ENCODE measurements at regions not wholly inside any gene's neighbourhood (a gene's known extent, or its start where the extent isn't known, plus 50 kb on each side); places are given as distances from the start of the nearest gene placed in this dataset.

DNA sequence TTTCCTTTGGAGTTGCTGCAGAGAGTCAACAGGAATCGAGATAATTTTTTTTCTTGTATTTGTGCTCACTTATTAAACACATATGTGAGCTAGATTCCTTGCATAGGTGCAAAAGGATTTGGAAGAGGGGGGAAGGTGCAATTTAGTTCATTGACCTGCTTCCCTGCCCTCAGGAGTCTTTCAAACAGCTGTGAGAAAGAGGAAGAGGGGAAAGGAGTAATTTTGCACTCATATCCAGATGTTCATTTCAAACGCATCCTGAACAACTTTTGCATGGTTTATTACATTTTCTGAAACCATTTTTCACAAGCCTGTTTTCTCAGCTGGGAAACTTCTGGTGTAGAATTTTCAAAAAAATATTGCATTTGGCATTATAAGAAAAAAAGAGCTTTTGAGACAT, 795.0 kb downstream of the MAFB start:
- Histone ChIP-seq H3K27me3 (replicated peaks in 1 of 4; ENCODE audit: control insufficient read depth in 3 of 4, extremely low read depth in 1 of 4, insufficient read depth in 3 of 4, low read length in 3 of 4) (no peaks in the 10 kb centered on the region), H3K18ac (ENCODE audit: extremely low read depth, low read length) (no peak overlapping the region), H2BK120ac (replicated peaks; ENCODE audit: low read depth, low read length) (no peak overlapping the region), H2AFZ (ENCODE audit: low read length) (no peak overlapping the region), H2BK5ac (ENCODE audit: low read depth, low read length) (no peak overlapping the region), H3K9ac (replicated peaks in 1 of 4; ENCODE audit: extremely low read depth in 1 of 4, low read depth in 3 of 4, low read length in 3 of 4) (no peak overlapping the region), H3K9me3 (ENCODE audit: insufficient read depth in 2 of 2, low read depth in 1 of 2, low read length in 1 of 2) (no peaks in the 10 kb centered on the region), H3K4me2 (ENCODE audit: insufficient read depth in 1 of 2, low read depth in 2 of 2, low read length in 2 of 2) (no peak overlapping the region), H2BK20ac (ENCODE audit: low read length) (no peak overlapping the region), H2BK12ac (ENCODE audit: low read depth, low read length) (no peak overlapping the region), H3K4ac (replicated peaks; ENCODE audit: insufficient read length, low read depth, low read length) (no peak overlapping the region), H3K79me1 (ENCODE audit: low read depth, low read length) (no peaks in the 10 kb centered on the region), H3K4me3 (ENCODE audit: extremely low read depth in 1 of 4, insufficient read depth in 2 of 4, low read depth in 3 of 4, low read length in 4 of 4) (no peak overlapping the region), H3K56ac (replicated peaks; ENCODE audit: insufficient read length, low read depth, low read length) (no peak overlapping the region), H3K14ac (ENCODE audit: insufficient read length) (no peak overlapping the region), H4K20me1 (replicated peaks in 1 of 2; ENCODE audit: control insufficient read depth in 1 of 2, insufficient read depth in 2 of 2, low read length in 2 of 2) (no peaks in the 10 kb centered on the region), H3K27ac (ENCODE audit: low read depth, low read length) (no peak overlapping the region), H4K91ac (replicated peaks; ENCODE audit: insufficient read length, low read length) (no peak overlapping the region), H4K5ac (ENCODE audit: insufficient read length, low read depth, low read length) (no peak overlapping the region), H2AK5ac (ENCODE audit: low read depth, low read length) (no peak overlapping the region), H3K23ac (ENCODE audit: insufficient read length) (no peak overlapping the region), H3K4me1 (replicated peaks in 1 of 4; ENCODE audit: control insufficient read depth in 3 of 4, insufficient read depth in 4 of 4, low read length in 3 of 4) (no peaks in the 10 kb centered on the region), H4K8ac (ENCODE audit: extremely low read depth, insufficient read depth, low read length) (no peak overlapping the region), H3K79me2 (ENCODE audit: control insufficient read depth in 1 of 2, insufficient read depth in 2 of 2, low read length in 2 of 2) (no peaks in the 10 kb centered on the region), H3K36me3 (ENCODE audit: control insufficient read depth in 2 of 4, insufficient read depth in 4 of 4, low read length in 3 of 4) (no peaks in the 10 kb centered on the region), H2BK15ac (ENCODE audit: low read length) (no peak overlapping the region), H3K23me2 (ENCODE audit: low read depth, low read length) (no peaks in the 10 kb centered on the region)
- ChIA-PET POLR2A (ENCODE audit: partially characterized antibody) (no interaction called here), CTCF (ENCODE audit: partially characterized antibody) (interaction anchor here (0.6 to 0.9 kb wide), 3 partner anchors 20 to 381 kb away, joined by 3 read pairs; no protein-coding TSS in a partner anchor)
- DNase-seq (ENCODE audit: low read depth in 1 of 2, low spot score in 2 of 2) = no peak
- no peak for FAIRE-seq
- 80% methylated on average over 2 of the region's 2 CpGs; no CpG with 5 or more reads in 1 of the 2 experiments for WGBS, 2 experiments (ENCODE audit: extremely low coverage in 1 of 2, insufficient coverage in 1 of 2, insufficient read length in 1 of 2, insufficient replicate concordance in 2 of 2, low coverage in 1 of 2, low lambda C conversion rate in 2 of 2, missing lambda C conversion rate in 1 of 2)
- TF ChIP-seq, protein P1, sequence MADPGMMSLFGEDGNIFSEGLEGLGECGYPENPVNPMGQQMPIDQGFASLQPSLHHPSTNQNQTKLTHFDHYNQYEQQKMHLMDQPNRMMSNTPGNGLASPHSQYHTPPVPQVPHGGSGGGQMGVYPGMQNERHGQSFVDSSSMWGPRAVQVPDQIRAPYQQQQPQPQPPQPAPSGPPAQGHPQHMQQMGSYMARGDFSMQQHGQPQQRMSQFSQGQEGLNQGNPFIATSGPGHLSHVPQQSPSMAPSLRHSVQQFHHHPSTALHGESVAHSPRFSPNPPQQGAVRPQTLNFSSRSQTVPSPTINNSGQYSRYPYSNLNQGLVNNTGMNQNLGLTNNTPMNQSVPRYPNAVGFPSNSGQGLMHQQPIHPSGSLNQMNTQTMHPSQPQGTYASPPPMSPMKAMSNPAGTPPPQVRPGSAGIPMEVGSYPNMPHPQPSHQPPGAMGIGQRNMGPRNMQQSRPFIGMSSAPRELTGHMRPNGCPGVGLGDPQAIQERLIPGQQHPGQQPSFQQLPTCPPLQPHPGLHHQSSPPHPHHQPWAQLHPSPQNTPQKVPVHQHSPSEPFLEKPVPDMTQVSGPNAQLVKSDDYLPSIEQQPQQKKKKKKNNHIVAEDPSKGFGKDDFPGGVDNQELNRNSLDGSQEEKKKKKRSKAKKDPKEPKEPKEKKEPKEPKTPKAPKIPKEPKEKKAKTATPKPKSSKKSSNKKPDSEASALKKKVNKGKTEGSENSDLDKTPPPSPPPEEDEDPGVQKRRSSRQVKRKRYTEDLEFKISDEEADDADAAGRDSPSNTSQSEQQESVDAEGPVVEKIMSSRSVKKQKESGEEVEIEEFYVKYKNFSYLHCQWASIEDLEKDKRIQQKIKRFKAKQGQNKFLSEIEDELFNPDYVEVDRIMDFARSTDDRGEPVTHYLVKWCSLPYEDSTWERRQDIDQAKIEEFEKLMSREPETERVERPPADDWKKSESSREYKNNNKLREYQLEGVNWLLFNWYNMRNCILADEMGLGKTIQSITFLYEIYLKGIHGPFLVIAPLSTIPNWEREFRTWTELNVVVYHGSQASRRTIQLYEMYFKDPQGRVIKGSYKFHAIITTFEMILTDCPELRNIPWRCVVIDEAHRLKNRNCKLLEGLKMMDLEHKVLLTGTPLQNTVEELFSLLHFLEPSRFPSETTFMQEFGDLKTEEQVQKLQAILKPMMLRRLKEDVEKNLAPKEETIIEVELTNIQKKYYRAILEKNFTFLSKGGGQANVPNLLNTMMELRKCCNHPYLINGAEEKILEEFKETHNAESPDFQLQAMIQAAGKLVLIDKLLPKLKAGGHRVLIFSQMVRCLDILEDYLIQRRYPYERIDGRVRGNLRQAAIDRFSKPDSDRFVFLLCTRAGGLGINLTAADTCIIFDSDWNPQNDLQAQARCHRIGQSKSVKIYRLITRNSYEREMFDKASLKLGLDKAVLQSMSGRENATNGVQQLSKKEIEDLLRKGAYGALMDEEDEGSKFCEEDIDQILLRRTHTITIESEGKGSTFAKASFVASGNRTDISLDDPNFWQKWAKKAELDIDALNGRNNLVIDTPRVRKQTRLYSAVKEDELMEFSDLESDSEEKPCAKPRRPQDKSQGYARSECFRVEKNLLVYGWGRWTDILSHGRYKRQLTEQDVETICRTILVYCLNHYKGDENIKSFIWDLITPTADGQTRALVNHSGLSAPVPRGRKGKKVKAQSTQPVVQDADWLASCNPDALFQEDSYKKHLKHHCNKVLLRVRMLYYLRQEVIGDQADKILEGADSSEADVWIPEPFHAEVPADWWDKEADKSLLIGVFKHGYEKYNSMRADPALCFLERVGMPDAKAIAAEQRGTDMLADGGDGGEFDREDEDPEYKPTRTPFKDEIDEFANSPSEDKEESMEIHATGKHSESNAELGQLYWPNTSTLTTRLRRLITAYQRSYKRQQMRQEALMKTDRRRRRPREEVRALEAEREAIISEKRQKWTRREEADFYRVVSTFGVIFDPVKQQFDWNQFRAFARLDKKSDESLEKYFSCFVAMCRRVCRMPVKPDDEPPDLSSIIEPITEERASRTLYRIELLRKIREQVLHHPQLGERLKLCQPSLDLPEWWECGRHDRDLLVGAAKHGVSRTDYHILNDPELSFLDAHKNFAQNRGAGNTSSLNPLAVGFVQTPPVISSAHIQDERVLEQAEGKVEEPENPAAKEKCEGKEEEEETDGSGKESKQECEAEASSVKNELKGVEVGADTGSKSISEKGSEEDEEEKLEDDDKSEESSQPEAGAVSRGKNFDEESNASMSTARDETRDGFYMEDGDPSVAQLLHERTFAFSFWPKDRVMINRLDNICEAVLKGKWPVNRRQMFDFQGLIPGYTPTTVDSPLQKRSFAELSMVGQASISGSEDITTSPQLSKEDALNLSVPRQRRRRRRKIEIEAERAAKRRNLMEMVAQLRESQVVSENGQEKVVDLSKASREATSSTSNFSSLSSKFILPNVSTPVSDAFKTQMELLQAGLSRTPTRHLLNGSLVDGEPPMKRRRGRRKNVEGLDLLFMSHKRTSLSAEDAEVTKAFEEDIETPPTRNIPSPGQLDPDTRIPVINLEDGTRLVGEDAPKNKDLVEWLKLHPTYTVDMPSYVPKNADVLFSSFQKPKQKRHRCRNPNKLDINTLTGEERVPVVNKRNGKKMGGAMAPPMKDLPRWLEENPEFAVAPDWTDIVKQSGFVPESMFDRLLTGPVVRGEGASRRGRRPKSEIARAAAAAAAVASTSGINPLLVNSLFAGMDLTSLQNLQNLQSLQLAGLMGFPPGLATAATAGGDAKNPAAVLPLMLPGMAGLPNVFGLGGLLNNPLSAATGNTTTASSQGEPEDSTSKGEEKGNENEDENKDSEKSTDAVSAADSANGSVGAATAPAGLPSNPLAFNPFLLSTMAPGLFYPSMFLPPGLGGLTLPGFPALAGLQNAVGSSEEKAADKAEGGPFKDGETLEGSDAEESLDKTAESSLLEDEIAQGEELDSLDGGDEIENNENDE (IDR thresholded peaks at IDR 0.05; ENCODE audit: insufficient replicate concordance, low read length) = no peak
